ENCODE measurements at regions not wholly inside any gene's neighbourhood (a gene's known extent, or its start where the extent isn't known, plus 50 kb on each side); places are given as distances from the start of the nearest gene placed in this dataset.
"Not testable (repeated sequence)": the region's sequence is repeated elsewhere in the genome, so short reads cannot be mapped to it uniquely, and the experiment has no call there.

GRCh38 chr1:148310807-148311206, 158.7 kb upstream of the NBPF11 start:
- Histone ChIP-seq H3K4me3 (no peak overlapping the region), H3K27me3 (peaks cover 7 to 83% (median 19%) of the 10 kb centered on the region in 4 donors), H3K9me3 (peaks cover 0 to 17% (median 8%) of the 10 kb centered on the region in 4 donors), H3K36me3 (no peaks in the 10 kb centered on the region), H3K27ac (replicated peaks in 1 of 4) (no peak overlapping the region), H3K4me1 (peaks cover 0 to 17% (median 4%) of the 10 kb centered on the region in 4 donors)
- no peak for DNase-seq (ENCODE audit: extremely low spot score)
- intact Hi-C loops (cut with DNase I) = no loop called here
- TF ChIP-seq EP300 (IDR thresholded peaks at IDR 0.05) = no peak
- TF ChIP-seq, protein P1, sequence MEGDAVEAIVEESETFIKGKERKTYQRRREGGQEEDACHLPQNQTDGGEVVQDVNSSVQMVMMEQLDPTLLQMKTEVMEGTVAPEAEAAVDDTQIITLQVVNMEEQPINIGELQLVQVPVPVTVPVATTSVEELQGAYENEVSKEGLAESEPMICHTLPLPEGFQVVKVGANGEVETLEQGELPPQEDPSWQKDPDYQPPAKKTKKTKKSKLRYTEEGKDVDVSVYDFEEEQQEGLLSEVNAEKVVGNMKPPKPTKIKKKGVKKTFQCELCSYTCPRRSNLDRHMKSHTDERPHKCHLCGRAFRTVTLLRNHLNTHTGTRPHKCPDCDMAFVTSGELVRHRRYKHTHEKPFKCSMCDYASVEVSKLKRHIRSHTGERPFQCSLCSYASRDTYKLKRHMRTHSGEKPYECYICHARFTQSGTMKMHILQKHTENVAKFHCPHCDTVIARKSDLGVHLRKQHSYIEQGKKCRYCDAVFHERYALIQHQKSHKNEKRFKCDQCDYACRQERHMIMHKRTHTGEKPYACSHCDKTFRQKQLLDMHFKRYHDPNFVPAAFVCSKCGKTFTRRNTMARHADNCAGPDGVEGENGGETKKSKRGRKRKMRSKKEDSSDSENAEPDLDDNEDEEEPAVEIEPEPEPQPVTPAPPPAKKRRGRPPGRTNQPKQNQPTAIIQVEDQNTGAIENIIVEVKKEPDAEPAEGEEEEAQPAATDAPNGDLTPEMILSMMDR (IDR thresholded peaks at IDR 0.05) = no peak
- no peak for TF ChIP-seq POLR2A (IDR thresholded peaks at IDR 0.05; ENCODE audit: low read depth)
- no peak for TF ChIP-seq POLR2AphosphoS5 (IDR thresholded peaks at IDR 0.05)

- Histone ChIP-seq H3K4me1 (peaks cover 0 to 18% (median 4%) of the 10 kb centered on the region in 4 donors), H3K9me3 (peaks cover 0 to 17% (median 8%) of the 10 kb centered on the region in 4 donors), H3K27ac (replicated peaks in 1 of 4) (no peak overlapping the region), H3K36me3 (no peaks in the 10 kb centered on the region), H3K4me3 (no peak overlapping the region), H3K27me3 (peaks cover 7 to 82% (median 19%) of the 10 kb centered on the region in 4 donors)
- DNase-seq (ENCODE audit: extremely low spot score) = no peak
- TF ChIP-seq, protein P1 (IDR thresholded peaks at IDR 0.05) = no peak
- TF ChIP-seq POLR2A (IDR thresholded peaks at IDR 0.05; ENCODE audit: low read depth) (no peak), POLR2AphosphoS5 (IDR thresholded peaks at IDR 0.05) (no peak), EP300 (IDR thresholded peaks at IDR 0.05) (no peak)
- WGBS = 23% methylated on average over 20 of the region's 37 CpGs
- intact Hi-C loops (cut with DNase I) = no loop called here
These were observed 157.9 kb upstream of the NBPF11 start for GRCh38 chr1:148309940-148310500.

DNA sequence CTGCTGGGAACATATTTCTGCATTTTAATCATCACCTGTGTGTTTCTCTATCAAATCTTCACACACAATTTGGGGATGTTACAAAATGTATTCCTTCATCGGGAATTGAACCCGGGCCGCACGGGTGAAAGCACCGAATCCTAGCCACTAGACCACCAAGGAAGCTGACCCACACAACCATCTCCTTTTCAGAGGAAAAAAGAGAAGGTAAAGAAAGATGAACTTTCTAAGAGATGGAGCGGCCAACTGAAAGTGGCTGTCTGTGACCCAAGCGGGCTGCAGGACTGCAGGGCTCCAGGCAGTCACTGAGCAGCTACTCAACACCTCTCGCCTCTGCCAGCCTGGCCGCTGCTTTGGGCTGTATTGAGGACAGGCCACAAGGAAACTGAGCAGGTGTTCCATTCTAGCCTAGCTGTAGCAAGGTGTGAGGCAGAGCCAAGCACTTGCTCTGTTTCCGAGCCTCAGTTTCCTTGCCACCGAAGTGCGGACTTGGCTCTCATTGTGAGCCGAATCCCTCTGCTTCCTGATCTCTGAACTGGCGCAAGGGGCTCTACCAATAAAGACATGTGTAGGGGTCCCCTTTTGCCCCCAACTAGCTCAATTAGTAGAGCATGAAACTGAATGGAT, 156.9 kb upstream of the NBPF11 start:
- intact Hi-C loops (cut with DNase I) = no loop called here
- WGBS = 44% methylated on average over 14 of the region's 14 CpGs

GRCh38 chr1:148307583-148308185, 155.6 kb upstream of the NBPF11 start:
- H3K27ac ChIP-seq (replicated peaks in 1 of 4) = no peak overlapping the region
- H3K9me3 ChIP-seq = peaks cover 0 to 17% (median 8%) of the 10 kb centered on the region in 4 donors
- WGBS = 92% methylated on average over 12 of the region's 12 CpGs
- peaks cover 7 to 87% (median 22%) of the 10 kb centered on the region in 4 donors for H3K27me3 ChIP-seq
- H3K36me3 ChIP-seq = no peaks in the 10 kb centered on the region
- no peak for DNase-seq (ENCODE audit: extremely low spot score)
- H3K4me3 ChIP-seq = no peak overlapping the region
- no peak for TF ChIP-seq POLR2AphosphoS5 (IDR thresholded peaks at IDR 0.05)
- TF ChIP-seq, protein P1 (IDR thresholded peaks at IDR 0.05) = no peak
- no peak for TF ChIP-seq EP300 (IDR thresholded peaks at IDR 0.05)
- no peak for TF ChIP-seq POLR2A (IDR thresholded peaks at IDR 0.05; ENCODE audit: low read depth)
- intact Hi-C loops (cut with DNase I) = no loop called here
- H3K4me1 ChIP-seq = peaks cover 5 to 30% (median 12%) of the 10 kb centered on the region in 4 donors

More for the DNA sequence above, 156.9 kb upstream of the NBPF11 start:
- Histone ChIP-seq H3K27ac (replicated peaks in 1 of 4) (no peak overlapping the region), H3K4me1 (peaks cover 0 to 22% (median 5%) of the 10 kb centered on the region in 4 donors), H3K36me3 (no peaks in the 10 kb centered on the region), H3K27me3 (peaks cover 7 to 86% (median 22%) of the 10 kb centered on the region in 4 donors), H3K4me3 (no peak overlapping the region), H3K9me3 (peaks cover 0 to 17% (median 8%) of the 10 kb centered on the region in 4 donors)
- TF ChIP-seq POLR2A (IDR thresholded peaks at IDR 0.05; ENCODE audit: low read depth) (no peak), POLR2AphosphoS5 (IDR thresholded peaks at IDR 0.05) (no peak), EP300 (IDR thresholded peaks at IDR 0.05) (no peak)
- TF ChIP-seq, protein P1 (IDR thresholded peaks at IDR 0.05) = no peak
- no peak for DNase-seq (ENCODE audit: extremely low spot score)

DNA sequence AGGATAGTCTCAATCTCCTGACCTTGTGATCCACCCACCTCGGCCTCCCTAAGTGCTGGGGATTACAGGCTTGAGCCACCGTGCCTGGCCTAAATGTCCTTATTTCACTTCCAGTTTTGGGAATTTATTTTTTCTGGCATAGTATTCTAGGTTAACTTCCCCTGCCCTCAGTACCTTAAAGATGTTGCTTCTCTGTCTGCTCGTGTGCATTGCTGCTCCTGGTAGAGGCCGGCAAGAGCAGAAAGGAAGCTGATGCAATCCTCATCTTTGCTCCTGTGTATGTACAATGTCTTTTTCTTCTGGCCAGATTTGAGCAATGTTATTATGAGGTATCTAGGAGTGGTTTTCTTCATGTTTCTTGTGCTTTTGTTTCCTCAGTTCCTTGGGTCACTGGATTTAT, 152.9 kb upstream of the NBPF11 start:
- intact Hi-C loops (cut with DNase I); H3K27ac ChIP-seq (replicated peaks in 1 of 4); DNase-seq (ENCODE audit: extremely low spot score); H3K9me3 ChIP-seq; H3K36me3 ChIP-seq; H3K4me3 ChIP-seq: not testable (repeated sequence)
- Histone ChIP-seq H3K27me3 (peaks cover 4 to 59% (median 18%) of the 10 kb centered on the region in 4 donors), H3K4me1 (peaks cover 5 to 26% (median 9%) of the 10 kb centered on the region in 4 donors)
- WGBS = 66% methylated on average over 4 of the region's 4 CpGs

DNA sequence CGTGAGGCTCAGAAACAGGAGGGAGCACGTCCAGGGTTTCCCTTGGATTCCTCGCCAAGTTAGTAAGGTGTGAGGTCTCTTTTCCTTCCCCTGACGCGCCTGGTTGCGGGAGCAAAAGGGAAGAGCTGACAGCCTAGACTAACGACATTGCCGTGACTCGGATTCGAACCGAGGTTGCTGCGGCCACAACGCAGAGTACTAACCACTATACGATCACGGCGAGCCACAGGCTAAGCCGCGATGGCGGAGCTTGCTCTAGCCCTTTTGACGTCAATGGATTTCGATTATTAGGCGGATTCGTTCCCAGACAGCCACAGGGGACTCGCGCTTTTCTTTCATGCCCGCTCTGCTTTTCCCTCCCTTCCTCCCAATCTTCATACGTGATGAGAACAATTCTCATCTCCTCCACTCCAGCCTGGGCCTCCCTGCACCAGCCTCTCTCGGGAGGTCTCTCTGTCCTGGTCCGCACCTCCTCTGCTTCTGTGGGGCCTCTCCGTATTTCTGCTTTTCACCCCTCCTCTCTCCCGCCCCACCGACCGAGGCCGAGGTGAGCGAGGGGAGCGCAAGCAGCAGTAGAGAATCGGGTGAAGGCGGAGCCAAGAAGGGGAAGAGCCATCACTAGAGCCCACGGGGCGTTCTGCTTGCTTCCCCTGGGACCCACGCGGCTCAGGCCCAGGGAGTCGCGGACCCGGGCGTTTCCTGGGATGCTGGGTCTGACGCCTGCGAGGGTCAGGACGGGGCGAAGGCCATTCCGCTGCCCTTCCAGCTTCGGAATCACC, 150.7 kb upstream of the NBPF11 start:
- DNase-seq (ENCODE audit: extremely low spot score); H3K36me3 ChIP-seq; H3K9me3 ChIP-seq; intact Hi-C loops (cut with DNase I): not testable (repeated sequence)
- peak overlapping the region in 2 of 4 donors; percentile 44 to 67 for H3K27ac ChIP-seq (replicated peaks in 1 of 4)
- H3K27me3 ChIP-seq = peaks cover 0 to 38% (median 7%) of the 10 kb centered on the region in 4 donors
- peak overlapping the region; percentile 34 to 54 (median 48) for H3K4me3 ChIP-seq
- peaks cover 5 to 24% (median 8%) of the 10 kb centered on the region in 4 donors for H3K4me1 ChIP-seq
- WGBS = no CpG with 5 or more reads among the region's 52 CpGs

DNA sequence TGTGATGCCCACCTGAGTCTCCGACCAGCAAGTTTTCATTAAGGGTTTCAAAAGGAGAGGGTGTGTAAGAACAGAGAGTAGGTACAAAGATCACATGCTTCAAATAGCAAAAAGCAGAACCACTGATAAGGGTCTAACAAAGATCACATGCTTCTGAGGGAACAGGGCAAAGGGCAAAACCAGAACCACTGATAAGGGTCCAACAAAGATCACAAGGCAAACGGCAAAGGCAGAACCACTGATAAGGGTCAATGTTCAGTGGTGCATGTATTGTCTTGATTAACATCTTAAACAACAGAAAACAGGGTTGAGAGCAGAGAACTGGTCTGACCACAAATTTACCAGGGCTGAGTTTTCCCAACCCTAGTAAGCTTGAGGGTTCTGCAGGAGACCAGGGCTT, 145.8 kb upstream of the NBPF11 start:
- intact Hi-C loops (cut with DNase I); H3K4me3 ChIP-seq; DNase-seq (ENCODE audit: extremely low spot score); H3K36me3 ChIP-seq; H3K9me3 ChIP-seq; H3K27ac ChIP-seq (replicated peaks in 1 of 4); H3K4me1 ChIP-seq: not testable (repeated sequence)
- WGBS = 86% methylated on average over 2 of the region's 2 CpGs
- H3K27me3 ChIP-seq = peaks cover 0 to 11% (median 0%) of the 10 kb centered on the region in 4 donors

All from esophagus muscularis mucosa (tissue), 4 donors.